GM12875 (cell line): ENCODE measurements at regions not wholly inside any gene's neighbourhood (a gene's known extent, or its start where the extent isn't known, plus 50 kb on each side); places are given as distances from the start of the nearest gene placed in this dataset.

Experiments
- H3K4me3 ChIP-seq: one replicate; pipeline ENCODE4 v1.5.1; 2011; ENCODE audit warnings: low read depth, low read length, control low read depth
- CTCF ChIP-seq: IDR thresholded peaks from 2 replicates; pipeline ENCODE4 v1.5.1; 2011; ENCODE audit warnings: low read depth, mild to moderate bottlenecking, control low read depth, inconsistent platforms, low read length, moderate library complexity, borderline replicate concordance; ENCODE audit not compliant: insufficient read depth

GRCh38 chr4:180564026-180564425 is 1679.2 kb upstream of the TENM3 start:
- TF ChIP-seq CTCF = no peak
- H3K4me3 ChIP-seq = no peak overlapping the region

- TF ChIP-seq CTCF = no peak
- no peak overlapping the region for H3K4me3 ChIP-seq
These were observed 1678.8 kb upstream of the TENM3 start for GRCh38 chr4:180564448-180564847.

- no peak for TF ChIP-seq CTCF
- no peak overlapping the region for H3K4me3 ChIP-seq
These were observed 1677.3 kb upstream of the TENM3 start for GRCh38 chr4:180565856-180566431.

GRCh38 chr4:180566492-180566891 is 1676.7 kb upstream of the TENM3 start:
- no peak overlapping the region for H3K4me3 ChIP-seq
- TF ChIP-seq CTCF = no peak

- no peak for TF ChIP-seq CTCF
- H3K4me3 ChIP-seq = no peak overlapping the region
These were observed 1676.1 kb upstream of the TENM3 start for GRCh38 chr4:180567080-180567479.

- H3K4me3 ChIP-seq = no peak overlapping the region
- no peak for TF ChIP-seq CTCF
These were observed 1671.6 kb upstream of the TENM3 start for GRCh38 chr4:180571516-180572055.

GRCh38 chr4:180578175-180578574 is 1665.0 kb upstream of the TENM3 start:
- no peak for TF ChIP-seq CTCF
- no peak overlapping the region for H3K4me3 ChIP-seq
